Gastrocnemius medialis (tissue), 4 donors: ENCODE measurements at regions not wholly inside any gene's neighbourhood (a gene's known extent, or its start where the extent isn't known, plus 50 kb on each side); places are given as distances from the start of the nearest gene placed in this dataset.

Experiments used
- ATAC-seq, 2 donors: fragments of 150-250 bp; one replicate each; pipeline ENCODE4 v1.9.1; 2016
- DNase-seq, 2 donors: peaks; one replicate each; pipeline ENCODE4 v3.0.0-alpha.2; 2019
- H3K27ac ChIP-seq, 4 donors: fragments of 200-600 bp; sonication (generic); 1 replicate in 1 of 4; 2 replicates in 3 of 4; pipeline ENCODE4 v1.5.1; 2016 to 2018; ENCODE audit warnings: mild to moderate bottlenecking in 2 of 4, moderate library complexity in 1 of 4
- H3K27me3 ChIP-seq, 3 donors: fragments of 200-600 bp; sonication (generic) in 2 of 3; 1 replicate in 1 of 3; 2 replicates in 2 of 3; pipeline versions ENCODE4 v1.5.1 to v1.6.0; 2016 to 2019; ENCODE audit warnings: mild to moderate bottlenecking in 1 of 3, moderate library complexity in 1 of 3
- H3K36me3 ChIP-seq, 2 donors: fragments of 200-600 bp; sonication (generic) in 1 of 2; one replicate each; pipeline ENCODE4 v1.5.1; 2017 to 2018
- H3K4me1 ChIP-seq, 2 donors: fragments of 200-600 bp; sonication (generic) in 1 of 2; one replicate each; pipeline ENCODE4 v1.5.1; 2016 to 2017; ENCODE audit warnings: mild to moderate bottlenecking in 2 of 2
- H3K4me3 ChIP-seq, 4 donors: fragments of 200-600 bp; sonication (generic) in 3 of 4; 1 replicate in 1 of 4; 2 replicates in 3 of 4; pipeline ENCODE4 v1.5.1; 2016 to 2019; ENCODE audit warnings: mild to moderate bottlenecking in 2 of 4
- H3K9me3 ChIP-seq, 3 donors: fragments of 200-600 bp; sonication (generic) in 2 of 3; 1 replicate in 1 of 3; 2 replicates in 2 of 3; pipeline ENCODE4 v1.5.1; 2016 to 2019
- CTCF ChIP-seq, 5 experiments: fragments of 450-650 bp in 3 of 5; fragments of 200-600 bp in 2 of 5; sonication (generic) in 2 of 5; IDR thresholded peaks in 4 of 5; conservative IDR thresholded peaks in 1 of 5; 1 replicate in 4 of 5; 2 replicates in 1 of 5; pipeline ENCODE4 v1.5.1; 2016 to 2019; ENCODE audit warnings: antibody characterized with exemption in 5 of 5, mild to moderate bottlenecking in 3 of 5, moderate library complexity in 3 of 5
- POLR2A ChIP-seq, 2 donors: fragments of 450-650 bp; IDR thresholded peaks; one replicate each; pipeline ENCODE4 v1.6.1; 2017; ENCODE audit warnings: antibody characterized with exemption in 2 of 2, mild to moderate bottlenecking in 2 of 2, moderate library complexity in 2 of 2
- in situ Hi-C, 4 donors: fragments of 200-750 bp; cut with MboI; loops; one replicate each; pipeline versions ENCODE4 v1.15.0 to v1.8.0; 2017; ENCODE audit warnings: low sequenced_read_pairs in 4 of 4
- intact Hi-C: fragments of 100-400 bp; cut with DNase I; formaldehyde crosslinking; loops from one replicate; pipeline ENCODE4 v1.15.1; 2023; ENCODE audit warnings: low total_unique reads

DNA sequence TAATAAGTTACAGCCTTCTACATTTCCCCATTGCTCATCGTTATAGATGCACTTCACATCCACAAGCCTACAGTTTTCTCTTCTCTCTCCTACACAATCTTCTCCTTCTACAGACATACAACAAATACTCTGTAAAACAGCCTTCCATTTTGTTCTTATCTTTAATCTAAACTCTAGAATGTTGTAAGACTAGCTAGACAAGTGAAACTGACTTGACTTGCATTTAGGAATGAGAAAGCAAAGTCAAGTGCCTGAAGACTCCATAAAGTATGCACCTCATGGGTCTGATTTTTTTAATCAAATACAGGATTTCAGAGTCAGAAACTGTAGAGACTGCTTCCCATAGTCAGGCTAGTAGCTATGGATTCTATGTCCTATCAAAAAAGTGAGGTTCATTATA, 190.3 kb downstream of the KLHL28 start:
- in situ Hi-C loops = no loop called here
- Histone ChIP-seq H3K27ac (no peak overlapping the region), H3K36me3 (no peaks in the 10 kb centered on the region), H3K4me1 (no peaks in the 10 kb centered on the region), H3K9me3 (no peaks in the 10 kb centered on the region), H3K27me3 (no peaks in the 10 kb centered on the region), H3K4me3 (no peak overlapping the region)
- intact Hi-C loops = no loop called here
- no peak for TF ChIP-seq CTCF (IDR thresholded peaks at IDR 0.05 in 4 of 5, conservative IDR thresholded peaks at IDR 0.05 in 1 of 5)
- ATAC-seq = no peak
- DNase-seq = no peak

DNA sequence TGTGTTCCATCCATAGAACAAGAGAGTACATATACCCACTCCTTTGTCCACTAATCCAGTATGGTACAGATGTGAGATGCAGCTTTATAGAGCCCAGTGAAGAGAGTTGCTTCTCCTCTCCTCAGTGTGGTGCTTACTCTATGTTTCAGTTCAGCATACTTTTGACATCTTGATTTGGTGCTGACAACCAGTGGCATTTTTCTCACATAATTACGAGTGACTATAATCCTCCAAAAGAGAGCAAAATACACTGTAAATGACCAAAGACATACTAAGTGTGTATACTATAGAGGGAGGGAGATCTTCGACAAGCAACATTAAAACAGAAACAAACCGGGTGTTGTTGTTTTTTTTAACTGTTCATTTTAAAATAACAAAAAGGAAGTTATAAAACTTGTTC, 191.5 kb downstream of the KLHL28 start:
- in situ Hi-C loops = no loop called here
- Histone ChIP-seq H3K9me3 (no peaks in the 10 kb centered on the region), H3K4me1 (no peaks in the 10 kb centered on the region), H3K4me3 (no peak overlapping the region), H3K27me3 (no peaks in the 10 kb centered on the region), H3K36me3 (no peaks in the 10 kb centered on the region), H3K27ac (no peak overlapping the region)
- no peak for ATAC-seq
- TF ChIP-seq POLR2A (IDR thresholded peaks at IDR 0.05) = no peak
- TF ChIP-seq CTCF (IDR thresholded peaks at IDR 0.05 in 4 of 5, conservative IDR thresholded peaks at IDR 0.05 in 1 of 5) = no peak
- intact Hi-C loops = no loop called here
- DNase-seq = no peak

DNA sequence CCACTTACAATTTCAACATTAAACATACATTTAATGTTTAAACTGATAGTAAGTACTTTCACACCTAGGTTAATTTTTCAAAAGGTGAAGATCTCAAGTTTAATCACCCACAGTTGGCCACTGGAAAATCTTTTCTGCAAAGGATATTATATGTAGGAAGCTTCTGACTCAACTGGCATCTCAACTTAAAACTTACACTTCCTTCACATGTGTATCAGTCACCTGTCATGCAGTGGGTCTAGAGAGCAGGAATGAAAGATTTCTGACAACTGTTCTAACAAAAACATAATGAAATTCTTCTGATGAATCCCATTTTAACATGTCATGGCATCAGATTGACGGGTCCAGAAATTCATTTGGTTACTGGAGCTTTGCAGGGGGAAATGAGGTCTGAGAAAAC, 192.8 kb downstream of the KLHL28 start:
- DNase-seq (no peak), ATAC-seq (no peak)
- Histone ChIP-seq H3K27me3 (no peaks in the 10 kb centered on the region), H3K4me3 (no peak overlapping the region), H3K36me3 (no peaks in the 10 kb centered on the region), H3K9me3 (no peaks in the 10 kb centered on the region), H3K27ac (no peak overlapping the region), H3K4me1 (no peaks in the 10 kb centered on the region)
- intact Hi-C loops = no loop called here
- in situ Hi-C loops = no loop called here
- TF ChIP-seq POLR2A (IDR thresholded peaks at IDR 0.05) = no peak
- TF ChIP-seq CTCF (IDR thresholded peaks at IDR 0.05 in 4 of 5, conservative IDR thresholded peaks at IDR 0.05 in 1 of 5) = no peak

GRCh38 chr14:44767646-44768173, 194.0 kb downstream of the KLHL28 start:
- Histone ChIP-seq H3K9me3 (no peaks in the 10 kb centered on the region), H3K27ac (no peak overlapping the region), H3K4me1 (no peaks in the 10 kb centered on the region), H3K36me3 (no peaks in the 10 kb centered on the region), H3K27me3 (no peaks in the 10 kb centered on the region), H3K4me3 (no peak overlapping the region)
- intact Hi-C loops (no loop called here), in situ Hi-C loops (no loop called here)
- DNase-seq = no peak
- TF ChIP-seq CTCF (IDR thresholded peaks at IDR 0.05 in 4 of 5, conservative IDR thresholded peaks at IDR 0.05 in 1 of 5) (no peak), POLR2A (IDR thresholded peaks at IDR 0.05) (no peak)
- no peak for ATAC-seq

GRCh38 chr14:44766285-44766684, 195.5 kb downstream of the KLHL28 start:
- no peak for ATAC-seq
- DNase-seq = no peak
- H3K4me3 ChIP-seq = no peak overlapping the region
- no peaks in the 10 kb centered on the region for H3K36me3 ChIP-seq
- in situ Hi-C loops = no loop called here
- intact Hi-C loops = no loop called here
- H3K4me1 ChIP-seq = no peaks in the 10 kb centered on the region
- TF ChIP-seq POLR2A (IDR thresholded peaks at IDR 0.05) (no peak), CTCF (IDR thresholded peaks at IDR 0.05 in 4 of 5, conservative IDR thresholded peaks at IDR 0.05 in 1 of 5) (no peak)
- no peaks in the 10 kb centered on the region for H3K9me3 ChIP-seq
- no peaks in the 10 kb centered on the region for H3K27me3 ChIP-seq
- H3K27ac ChIP-seq = no peak overlapping the region
